NCI-H748 (cell line): ENCODE measurements at regions not wholly inside any gene's neighbourhood (a gene's known extent, or its start where the extent isn't known, plus 50 kb on each side); places are given as distances from the start of the nearest gene placed in this dataset.
A peak's percentile ranks its signal among the peaks of the same experiment; 100 is the strongest.

Experiments
- DNase-seq: peaks from one replicate; lab custom pipeline; 2025; ENCODE audit not compliant: unreplicated experiment; lab: John Stamatoyannopoulos, UW

- DNase-seq, result no peak
These were observed 50.7 kb upstream of the TNFRSF21 start for GRCh38 chr6:47360388-47360787.

- DNase-seq, result no peak
These were observed 53.3 kb upstream of the TNFRSF21 start for GRCh38 chr6:47362857-47363461.

- DNase-seq, result no peak
These were observed 54.0 kb upstream of the TNFRSF21 start for GRCh38 chr6:47363736-47364135.

GRCh38 chr6:47366335-47366890 is 56.7 kb upstream of the TNFRSF21 start:
- DNase-seq, result no peak

GRCh38 chr6:47371139-47371869 is 61.6 kb upstream of the TNFRSF21 start:
- DNase-seq, result no peak

- DNase-seq, result no peak
These were observed 62.2 kb upstream of the TNFRSF21 start for GRCh38 chr6:47371870-47372255.

- DNase-seq, result no peak
These were observed 62.6 kb upstream of the TNFRSF21 start for GRCh38 chr6:47372318-47372717.

- DNase-seq, result no peak
These were observed 65.7 kb upstream of the TNFRSF21 start for GRCh38 chr6:47375426-47375825.

- peak; percentile 9 for DNase-seq
These were observed 67.2 kb upstream of the TNFRSF21 start for GRCh38 chr6:47376930-47377329.

GRCh38 chr6:47377971-47378370 is 68.3 kb upstream of the TNFRSF21 start:
- no peak for DNase-seq

- no peak for DNase-seq
These were observed 69.6 kb upstream of the TNFRSF21 start for GRCh38 chr6:47379328-47379727.

- DNase-seq, result no peak
These were observed 70.5 kb upstream of the TNFRSF21 start for GRCh38 chr6:47380251-47380650.

GRCh38 chr6:47381036-47381435 is 71.3 kb upstream of the TNFRSF21 start:
- no peak for DNase-seq

- no peak for DNase-seq
These were observed 73.7 kb upstream of the TNFRSF21 start for GRCh38 chr6:47383360-47383759.

- no peak for DNase-seq
These were observed 82.0 kb upstream of the TNFRSF21 start for GRCh38 chr6:47391675-47392074.

GRCh38 chr6:47392251-47392650 is 82.5 kb upstream of the TNFRSF21 start:
- DNase-seq, result no peak

- DNase-seq, result no peak
These were observed 81.1 kb upstream of the CD2AP start for GRCh38 chr6:47396401-47397069.

- no peak for DNase-seq
These were observed 77.0 kb upstream of the CD2AP start for GRCh38 chr6:47400581-47400980.

GRCh38 chr6:47402081-47402480 is 75.5 kb upstream of the CD2AP start:
- no peak for DNase-seq

- DNase-seq, result no peak
These were observed 74.5 kb upstream of the CD2AP start for GRCh38 chr6:47403056-47403455.

GRCh38 chr6:47403801-47404200 is 73.8 kb upstream of the CD2AP start:
- no peak for DNase-seq

GRCh38 chr6:47404435-47404834 is 73.2 kb upstream of the CD2AP start:
- no peak for DNase-seq
